Heart left ventricle (tissue), 16 donors: ENCODE measurements at regions not wholly inside any gene's neighbourhood (a gene's known extent, or its start where the extent isn't known, plus 50 kb on each side); places are given as distances from the start of the nearest gene placed in this dataset.
"Not testable (repeated sequence)": the region's sequence is repeated elsewhere in the genome, so short reads cannot be mapped to it uniquely, and the experiment has no call there.

Experiments used
- ATAC-seq, 4 donors: fragments of 200-7000 bp; cut with Tn5 transposase; one replicate each; pipeline ENCODE4 v1.9.1; 2020 to 2022; ENCODE audit warnings: moderate library complexity in 4 of 4, mild to moderate bottlenecking in 3 of 4, moderate number of reproducible peaks in 1 of 4
- DNase-seq, 5 donors: peaks; one replicate each; pipeline ENCODE4 v3.0.0-alpha.2; 2020
- H3K27ac ChIP-seq, 12 donors: fragments of 200-600 bp; sonication (generic) in 4 of 12; one replicate each; pipeline versions ENCODE4 v1.5.0 to v1.8.0; 2016 to 2022; ENCODE audit warnings: mild to moderate bottlenecking in 2 of 12
- H3K27me3 ChIP-seq, 9 donors: fragments of 200-600 bp; sonication (generic) in 2 of 9; one replicate each; pipeline versions ENCODE4 v1.5.1 to v1.8.0; 2016 to 2022; ENCODE audit warnings: mild to moderate bottlenecking in 3 of 9
- H3K36me3 ChIP-seq, 9 donors: fragments of 200-600 bp; sonication (generic) in 2 of 9; one replicate each; pipeline versions ENCODE4 v1.5.0 to v1.8.0; 2018 to 2022; ENCODE audit warnings: mild to moderate bottlenecking in 2 of 9
- H3K4me1 ChIP-seq, 12 donors: fragments of 200-600 bp; sonication (generic) in 4 of 12; one replicate each; pipeline versions ENCODE4 v1.5.0 to v1.8.0; 2016 to 2022; ENCODE audit warnings: mild to moderate bottlenecking in 3 of 12
- H3K4me3 ChIP-seq, 12 donors: fragments of 200-600 bp; sonication (generic) in 4 of 12; one replicate each; pipeline versions ENCODE4 v1.5.0 to v1.8.0; 2017 to 2022; ENCODE audit warnings: mild to moderate bottlenecking in 9 of 12, moderate library complexity in 4 of 12
- H3K9me3 ChIP-seq, 12 donors: fragments of 200-600 bp; sonication (generic) in 4 of 12; one replicate each; pipeline versions ENCODE4 v1.5.0 to v1.8.0; 2016 to 2022; ENCODE audit warnings: mild to moderate bottlenecking in 1 of 12
- CTCF ChIP-seq, 12 donors: fragments of 200-600 bp; sonication (generic) in 4 of 12; IDR thresholded peaks; one replicate each; pipeline versions ENCODE4 v1.5.0 to v1.8.0; 2018 to 2022; ENCODE audit warnings: antibody characterized with exemption in 12 of 12, mild to moderate bottlenecking in 5 of 12
- POLR2A ChIP-seq, 2 donors: fragments of 450-650 bp; IDR thresholded peaks; one replicate each; pipeline ENCODE4 v1.6.1; 2017; ENCODE audit warnings: antibody characterized with exemption in 2 of 2, mild to moderate bottlenecking in 2 of 2, moderate library complexity in 2 of 2
- WGBS, 4 donors: extraction: QIAGEN DNeasy Blood & Tissue Kit in 2 of 4; methylation state at CpG; one replicate each; pipeline versions ENCODE4 v1.1.5 to v1.1.7; 2013 to 2018; 5-methylcytosine and 5-hydroxymethylcytosine counted together
- intact Hi-C, 10 donors: fragments of 100-400 bp; cut with DNase I; formaldehyde crosslinking; loops; one replicate each; pipeline versions ENCODE4 v1.11.1 to v1.14.2; 2022
- donor health status: ischemic (EF 13 %, LVEDD 7.1; RV severe dilation, severe dysfunction).
- donor health status: healthy with polysubstance abuse.
- donor health status: DM: no; HTN: yes; CAD: no.
- donor health status: DM: no; HTN: no; CAD: no.
- donor health status: ischemic (EF 25% LVEDD 6.9; RV normal size, moderate dysfunction).
- donor health status: ischemic (EF 25% LVEDD 5.7; RV mildly dilated, moderate dysfunction).
- donor health status: healthy.
- donor health status: DM: yes; HTN: yes; CAD: no.
- donor health status: ischemic (EF 35%, LVEDD 5.7; RV mildly dilated, moderate dysfunction).
- donor health status: nonischemic (EF 11% LVEDD 7.7; RV severe dilation, severe dysfunction).
- donor health status: DM: yes; HTN: yes; CAD: no.
- donor health status: PGD.
- donor health status: ischemic (EF 29% LVEDD 5.4; RV normal size, mild dysfunction).
- donor health status: nonischemic (EF 23%, LVEDD 6.1; RV moderate dilation, normal function).

- 73 to 93% (median 82%) methylated on average over 4 of the region's 4 CpGs for WGBS, 4 donors
- no peak overlapping the region for H3K4me3 ChIP-seq
- no peaks in the 10 kb centered on the region for H3K27me3 ChIP-seq
- H3K4me1 ChIP-seq = no peaks in the 10 kb centered on the region
- TF ChIP-seq POLR2A (IDR thresholded peaks at IDR 0.05) = no peak
- no peak for TF ChIP-seq CTCF (IDR thresholded peaks at IDR 0.05)
- DNase-seq = no peak
- no peak for ATAC-seq
- intact Hi-C loops = no loop called here
- H3K27ac ChIP-seq = no peak overlapping the region
- no peaks in the 10 kb centered on the region for H3K36me3 ChIP-seq
- peaks cover 0 to 3% (median 0%) of the 10 kb centered on the region in 12 donors for H3K9me3 ChIP-seq
These were observed 1091.9 kb upstream of the FANCL start for GRCh38 chr2:59333007-59333406.

GRCh38 chr2:59326581-59327365 lies 1085.6 kb upstream of the FANCL start:
- H3K4me1 ChIP-seq, H3K27me3 ChIP-seq, H3K27ac ChIP-seq, H3K36me3 ChIP-seq, DNase-seq, H3K4me3 ChIP-seq, intact Hi-C loops, H3K9me3 ChIP-seq, ATAC-seq: not testable (repeated sequence)
- 74 to 79% (median 78%) methylated on average over 13 to 14 of the region's 14 CpGs for WGBS, 4 donors

- Histone ChIP-seq H3K4me3 (no peak overlapping the region), H3K9me3 (peaks cover 0 to 2% (median 0%) of the 10 kb centered on the region in 12 donors), H3K36me3 (no peaks in the 10 kb centered on the region), H3K27me3 (peaks cover 0 to 3% (median 0%) of the 10 kb centered on the region in 9 donors), H3K4me1 (no peaks in the 10 kb centered on the region), H3K27ac (no peak overlapping the region)
- no peak for DNase-seq
- TF ChIP-seq CTCF (IDR thresholded peaks at IDR 0.05) = no peak
- no peak for TF ChIP-seq POLR2A (IDR thresholded peaks at IDR 0.05)
- 77 to 97% (median 87%) methylated on average over 2 of the region's 2 CpGs for WGBS, 4 donors
- intact Hi-C loops = no loop called here
- no peak for ATAC-seq
These were observed 1081.7 kb upstream of the FANCL start for GRCh38 chr2:59322870-59323269.

GRCh38 chr2:59322005-59322404 lies 1080.9 kb upstream of the FANCL start:
- no peaks in the 10 kb centered on the region for H3K4me1 ChIP-seq
- peaks cover 0 to 2% (median 0%) of the 10 kb centered on the region in 12 donors for H3K9me3 ChIP-seq
- no peak for ATAC-seq
- TF ChIP-seq CTCF (IDR thresholded peaks at IDR 0.05) = no peak
- no peak for TF ChIP-seq POLR2A (IDR thresholded peaks at IDR 0.05)
- intact Hi-C loops = no loop called here
- peaks cover 0 to 3% (median 0%) of the 10 kb centered on the region in 9 donors for H3K27me3 ChIP-seq
- H3K4me3 ChIP-seq = no peak overlapping the region
- no peaks in the 10 kb centered on the region for H3K36me3 ChIP-seq
- DNase-seq = no peak
- no peak overlapping the region for H3K27ac ChIP-seq
- WGBS, 4 donors = 88 to 91% (median 88%) methylated on average over 7 of the region's 7 CpGs
